DOHH2 (cell line): ENCODE measurements at regions not wholly inside any gene's neighbourhood (a gene's known extent, or its start where the extent isn't known, plus 50 kb on each side); places are given as distances from the start of the nearest gene placed in this dataset.

ENCODE experiments used
- CTCF ChIP-seq: fragments of 200-600 bp; sonication (generic); IDR thresholded peaks from one replicate; pipeline ENCODE4 v1.5.1; 2014; ENCODE audit warnings: antibody characterized with exemption, mild to moderate bottlenecking, low read depth, low read length; ENCODE audit not compliant: poor library complexity, severe bottlenecking
- EZH2phosphoT487 ChIP-seq: fragments of 200-600 bp; sonication (generic); IDR thresholded peaks from 2 replicates; pipeline ENCODE4 v1.6.1; 2017; ENCODE audit warnings: borderline replicate concordance, mild to moderate bottlenecking, antibody characterized with exemption, low read length, moderate library complexity, mixed read lengths

- TF ChIP-seq CTCF (no peak), EZH2phosphoT487 (no peak)
Measured at GRCh38 chr18:24544949-24545348, 84.5 kb downstream of the HRH4 start.
